RWPE2 (cell line): ENCODE measurements at regions not wholly inside any gene's neighbourhood (a gene's known extent, or its start where the extent isn't known, plus 50 kb on each side); places are given as distances from the start of the nearest gene placed in this dataset.

ENCODE experiments used
- ATAC-seq: fragments of 200-7000 bp; cut with Tn5 transposase; 3 replicates; pipeline ENCODE4 v1.9.1; 2021; ENCODE audit warnings: low read depth
- DNase-seq: peaks from one replicate; pipeline ENCODE4 v3.0.0-alpha.2; 2020; ENCODE audit warnings: low spot score
- H3K27ac ChIP-seq: fragments of 450-650 bp; 2 replicates; pipeline ENCODE4 v1.5.1; 2017; ENCODE audit warnings: mild to moderate bottlenecking; ENCODE audit not compliant: poor library complexity, severe bottlenecking
- H3K27me3 ChIP-seq: fragments of 250-450 bp; sonication (Bioruptor Pico); 2 replicates; pipeline ENCODE4 v1.5.1; 2021; ENCODE audit warnings: mild to moderate bottlenecking, moderate library complexity; ENCODE audit not compliant: insufficient read depth, poor library complexity, severe bottlenecking
- H3K36me3 ChIP-seq: fragments of 250-450 bp; sonication (Bioruptor Pico); 2 replicates; pipeline ENCODE4 v1.5.1; 2020; ENCODE audit warnings: low read depth, mild to moderate bottlenecking, moderate library complexity
- H3K4me1 ChIP-seq: fragments of 250-450 bp; sonication (Bioruptor Pico); 2 replicates; pipeline ENCODE4 v1.5.1; 2021; ENCODE audit warnings: mild to moderate bottlenecking, moderate library complexity; ENCODE audit not compliant: insufficient read depth, poor library complexity, severe bottlenecking
- H3K4me3 ChIP-seq: fragments of 250-450 bp; sonication (Bioruptor Pico); 2 replicates; pipeline ENCODE4 v1.5.1; 2021; ENCODE audit warnings: mild to moderate bottlenecking, moderate library complexity; ENCODE audit not compliant: severe bottlenecking
- H3K9me3 ChIP-seq: fragments of 250-450 bp; sonication (Bioruptor Pico); 2 replicates; pipeline ENCODE4 v1.5.1; 2021; ENCODE audit warnings: mild to moderate bottlenecking, moderate library complexity; ENCODE audit not compliant: severe bottlenecking
- CTCF ChIP-seq: fragments of 450-650 bp; IDR thresholded peaks from one replicate; pipeline ENCODE4 v1.5.1; 2017; ENCODE audit warnings: mild to moderate bottlenecking, moderate library complexity; ENCODE audit not compliant: poor library complexity, severe bottlenecking

- Histone ChIP-seq H3K4me3 (no peak overlapping the region), H3K27ac (no peak overlapping the region), H3K27me3 (no peaks in the 10 kb centered on the region), H3K36me3 (no peaks in the 10 kb centered on the region), H3K9me3 (no peaks in the 10 kb centered on the region), H3K4me1 (peaks cover 5% of the 10 kb centered on the region)
- DNase-seq = no peak
- ATAC-seq = peak; percentile 61; the same call in 2 of the 3 replicates
- no peak for TF ChIP-seq CTCF
Measured at GRCh38 chr12:107594995-107595394, 90.6 kb upstream of the PWP1 start.

- no peak overlapping the region for H3K27ac ChIP-seq
- no peak for DNase-seq
Measured at GRCh38 chr12:107597695-107598410, 87.7 kb upstream of the PWP1 start.

GRCh38 chr12:107598906-107599305 is 86.7 kb upstream of the PWP1 start:
- Histone ChIP-seq H3K36me3 (no peaks in the 10 kb centered on the region), H3K27ac (no peak overlapping the region), H3K27me3 (no peaks in the 10 kb centered on the region), H3K4me1 (peaks cover 5% of the 10 kb centered on the region), H3K4me3 (no peak overlapping the region), H3K9me3 (no peaks in the 10 kb centered on the region)
- TF ChIP-seq CTCF = no peak
- ATAC-seq (no peak), DNase-seq (no peak)

More at GRCh38 chr12:107597695-107598410, 87.7 kb upstream of the PWP1 start:
- no peaks in the 10 kb centered on the region for H3K27me3 ChIP-seq
- no peak for TF ChIP-seq CTCF
- peaks cover 5% of the 10 kb centered on the region for H3K4me1 ChIP-seq
- H3K9me3 ChIP-seq = no peaks in the 10 kb centered on the region
- no peaks in the 10 kb centered on the region for H3K36me3 ChIP-seq
- H3K4me3 ChIP-seq = no peak overlapping the region
- ATAC-seq = no peak

GRCh38 chr12:107600581-107601144 is 84.9 kb upstream of the PWP1 start:
- DNase-seq (no peak), ATAC-seq (no peak)
- no peaks in the 10 kb centered on the region for H3K27me3 ChIP-seq
- H3K4me1 ChIP-seq = no peaks in the 10 kb centered on the region
- H3K9me3 ChIP-seq = no peaks in the 10 kb centered on the region
- no peak overlapping the region for H3K4me3 ChIP-seq
- TF ChIP-seq CTCF = no peak
- no peaks in the 10 kb centered on the region for H3K36me3 ChIP-seq
- no peak overlapping the region for H3K27ac ChIP-seq

GRCh38 chr12:107602446-107602845 is 83.2 kb upstream of the PWP1 start:
- Histone ChIP-seq H3K27ac (no peak overlapping the region), H3K4me3 (no peak overlapping the region), H3K4me1 (no peaks in the 10 kb centered on the region), H3K36me3 (no peaks in the 10 kb centered on the region), H3K9me3 (no peaks in the 10 kb centered on the region), H3K27me3 (no peaks in the 10 kb centered on the region)
- TF ChIP-seq CTCF = no peak
- DNase-seq (no peak), ATAC-seq (no peak)
